ENCODE measurements at regions not wholly inside any gene's neighbourhood (a gene's known extent, or its start where the extent isn't known, plus 50 kb on each side); places are given as distances from the start of the nearest gene placed in this dataset.

- TF ChIP-seq CTCF (IDR thresholded peaks at IDR 0.05): no peak
- no peak for TF ChIP-seq POLR2A (IDR thresholded peaks at IDR 0.05)
Observed at GRCh38 chr3:148233403-148233802, 464.3 kb upstream of the AGTR1 start.
